ENCODE measurements at regions not wholly inside any gene's neighbourhood (a gene's known extent, or its start where the extent isn't known, plus 50 kb on each side); places are given as distances from the start of the nearest gene placed in this dataset.

- Histone ChIP-seq H4K20me1 (ENCODE audit: low read depth, low read length) (no peaks in the 10 kb centered on the region), H3K27me3 (ENCODE audit: low read length) (no peaks in the 10 kb centered on the region), H3K27ac (ENCODE audit: low read depth, low read length) (no peak overlapping the region), H3K4me3 (ENCODE audit: insufficient read depth, low read length, poor library complexity, severe bottlenecking) (no peak overlapping the region), H3K4me2 (ENCODE audit: low read depth, low read length, poor library complexity, severe bottlenecking) (no peak overlapping the region), H3K36me3 (ENCODE audit: low read length) (peaks cover 9% of the 10 kb centered on the region; the same call in 1 of the 2 replicates), H3K9ac (ENCODE audit: low read length) (no peak overlapping the region), H2AFZ (ENCODE audit: low read depth, low read length, severe bottlenecking) (no peak overlapping the region), H3K9me3 (ENCODE audit: insufficient read depth, low read length) (peaks cover 6% of the 10 kb centered on the region; the same call in 1 of the 2 replicates), H3K79me2 (ENCODE audit: insufficient read depth, low read length) (no peaks in the 10 kb centered on the region), H3K9me2 (replicated peaks; ENCODE audit: insufficient read depth, low read length) (no peaks in the 10 kb centered on the region), H3F3A (ENCODE audit: insufficient read depth) (no peaks in the 10 kb centered on the region)
- no peak for TF ChIP-seq EZH2phosphoT487 (conservative IDR thresholded peaks at IDR 0.05; ENCODE audit: low read length)
Measured at GRCh38 chr21:22211943-22212342, 1213.7 kb downstream of the NCAM2 start.

GRCh38 chr21:22223385-22223784 is 1225.2 kb downstream of the NCAM2 start:
- Histone ChIP-seq H4K20me1 (ENCODE audit: low read depth, low read length) (no peaks in the 10 kb centered on the region), H3K27me3 (ENCODE audit: low read length) (no peaks in the 10 kb centered on the region), H3K4me3 (ENCODE audit: insufficient read depth, low read length, poor library complexity, severe bottlenecking) (peak overlapping the region; percentile 45), H2AFZ (ENCODE audit: low read depth, low read length, severe bottlenecking) (peak overlapping the region; percentile 93), H3K9me3 (ENCODE audit: insufficient read depth, low read length) (no peaks in the 10 kb centered on the region), H3F3A (ENCODE audit: insufficient read depth) (peaks cover 37% of the 10 kb centered on the region), H3K4me2 (ENCODE audit: low read depth, low read length, poor library complexity, severe bottlenecking) (peak overlapping the region; percentile 97), H3K9me2 (replicated peaks; ENCODE audit: insufficient read depth, low read length) (no peaks in the 10 kb centered on the region), H3K79me2 (ENCODE audit: insufficient read depth, low read length) (no peaks in the 10 kb centered on the region), H3K27ac (ENCODE audit: low read depth, low read length) (peak overlapping the region; percentile 96), H3K9ac (ENCODE audit: low read length) (peak overlapping the region; percentile 44), H3K36me3 (ENCODE audit: low read length) (peaks cover 4% of the 10 kb centered on the region; the same call in 1 of the 2 replicates)
- TF ChIP-seq EZH2phosphoT487 (conservative IDR thresholded peaks at IDR 0.05; ENCODE audit: low read length) (no peak), CTCF (IDR thresholded peaks at IDR 0.05; ENCODE audit: insufficient read depth, low read length, poor library complexity, severe bottlenecking) (no peak)

- Histone ChIP-seq H4K20me1 (ENCODE audit: low read depth, low read length) (no peaks in the 10 kb centered on the region), H3K4me3 (ENCODE audit: insufficient read depth, low read length, poor library complexity, severe bottlenecking) (peak overlapping the region; percentile 45), H3K79me2 (ENCODE audit: insufficient read depth, low read length) (no peaks in the 10 kb centered on the region), H3K27ac (ENCODE audit: low read depth, low read length) (peak overlapping the region; percentile 96), H3K36me3 (ENCODE audit: low read length) (peaks cover 1% of the 10 kb centered on the region; the same call in 1 of the 2 replicates), H3K9ac (ENCODE audit: low read length) (peak overlapping the region; percentile 44), H2AFZ (ENCODE audit: low read depth, low read length, severe bottlenecking) (peak overlapping the region; percentile 93), H3K9me3 (ENCODE audit: insufficient read depth, low read length) (no peaks in the 10 kb centered on the region), H3F3A (ENCODE audit: insufficient read depth) (peaks cover 30% of the 10 kb centered on the region), H3K27me3 (ENCODE audit: low read length) (no peaks in the 10 kb centered on the region), H3K4me2 (ENCODE audit: low read depth, low read length, poor library complexity, severe bottlenecking) (peak overlapping the region; percentile 97), H3K9me2 (replicated peaks; ENCODE audit: insufficient read depth, low read length) (no peaks in the 10 kb centered on the region)
- TF ChIP-seq EZH2phosphoT487 (conservative IDR thresholded peaks at IDR 0.05; ENCODE audit: low read length) (no peak), CTCF (IDR thresholded peaks at IDR 0.05; ENCODE audit: insufficient read depth, low read length, poor library complexity, severe bottlenecking) (no peak)
Measured at GRCh38 chr21:22224261-22224660, 1226.1 kb downstream of the NCAM2 start.

- Histone ChIP-seq H3K9ac (ENCODE audit: low read length) (peak overlapping the region; percentile 24), H3K79me2 (ENCODE audit: insufficient read depth, low read length) (no peaks in the 10 kb centered on the region), H3K9me2 (replicated peaks; ENCODE audit: insufficient read depth, low read length) (no peaks in the 10 kb centered on the region), H4K20me1 (ENCODE audit: low read depth, low read length) (no peaks in the 10 kb centered on the region), H3K36me3 (ENCODE audit: low read length) (no peaks in the 10 kb centered on the region), H3K4me3 (ENCODE audit: insufficient read depth, low read length, poor library complexity, severe bottlenecking) (peak overlapping the region; percentile 12), H3K27me3 (ENCODE audit: low read length) (no peaks in the 10 kb centered on the region), H3K27ac (ENCODE audit: low read depth, low read length) (peak overlapping the region; percentile 96), H3K4me2 (ENCODE audit: low read depth, low read length, poor library complexity, severe bottlenecking) (peak overlapping the region; percentile 97), H2AFZ (ENCODE audit: low read depth, low read length, severe bottlenecking) (peak overlapping the region; percentile 44), H3K9me3 (ENCODE audit: insufficient read depth, low read length) (no peaks in the 10 kb centered on the region), H3F3A (ENCODE audit: insufficient read depth) (peaks cover 30% of the 10 kb centered on the region)
- TF ChIP-seq EZH2phosphoT487 (conservative IDR thresholded peaks at IDR 0.05; ENCODE audit: low read length) (no peak), CTCF (IDR thresholded peaks at IDR 0.05; ENCODE audit: insufficient read depth, low read length, poor library complexity, severe bottlenecking) (no peak)
Measured at GRCh38 chr21:22225299-22225698, 1227.1 kb downstream of the NCAM2 start.
